Colon (tissue), 2 donors: ENCODE measurements at regions not wholly inside any gene's neighbourhood (a gene's known extent, or its start where the extent isn't known, plus 50 kb on each side); places are given as distances from the start of the nearest gene placed in this dataset.

ENCODE experiments used
- FAIRE-seq: peaks from 2 replicates; lab custom pipeline; 2012; peaks lifted over from hg19 to GRCh38; lab: Jason Lieb, UNC
- donor health status: control.
- donor health status: control.

DNA sequence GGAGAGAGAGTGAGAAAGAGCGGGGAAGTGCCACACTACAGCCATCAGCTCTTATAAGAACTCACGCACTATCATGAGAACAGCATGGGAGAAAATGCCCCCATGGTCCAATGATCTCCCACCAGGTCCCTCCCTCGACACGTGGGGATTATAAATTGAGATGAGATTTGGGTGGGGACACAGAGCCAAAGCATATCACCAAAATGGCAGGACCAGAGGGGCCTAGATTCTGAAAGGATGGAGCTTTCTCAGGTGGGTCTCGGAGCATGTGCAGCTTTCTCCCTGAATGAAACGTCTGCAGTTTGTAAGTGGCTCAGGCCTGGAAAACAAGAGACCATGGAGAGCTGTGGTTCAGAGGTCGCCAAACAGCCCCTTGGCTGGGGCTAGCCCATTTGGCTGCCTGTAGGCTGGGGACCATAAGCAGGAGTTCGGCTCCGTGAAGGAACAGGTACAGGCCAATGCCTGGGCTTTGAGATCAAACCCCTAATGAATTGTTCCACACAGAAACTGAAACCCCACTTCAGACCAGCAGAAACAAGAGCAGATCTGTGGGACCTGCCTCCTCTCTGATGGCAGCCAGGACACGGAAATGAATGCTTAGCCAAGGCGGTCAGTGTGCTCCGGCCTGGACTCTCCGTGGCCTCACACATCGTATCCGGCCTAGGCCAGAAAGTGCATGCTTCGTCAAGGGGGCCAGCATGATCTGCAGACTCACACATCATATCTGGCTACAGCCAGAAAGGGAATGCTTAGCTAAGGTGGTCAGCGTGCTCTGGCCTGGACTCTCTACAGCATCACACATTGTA, 111.2 kb upstream of the TMEM18 start:
- FAIRE-seq = no peak

DNA sequence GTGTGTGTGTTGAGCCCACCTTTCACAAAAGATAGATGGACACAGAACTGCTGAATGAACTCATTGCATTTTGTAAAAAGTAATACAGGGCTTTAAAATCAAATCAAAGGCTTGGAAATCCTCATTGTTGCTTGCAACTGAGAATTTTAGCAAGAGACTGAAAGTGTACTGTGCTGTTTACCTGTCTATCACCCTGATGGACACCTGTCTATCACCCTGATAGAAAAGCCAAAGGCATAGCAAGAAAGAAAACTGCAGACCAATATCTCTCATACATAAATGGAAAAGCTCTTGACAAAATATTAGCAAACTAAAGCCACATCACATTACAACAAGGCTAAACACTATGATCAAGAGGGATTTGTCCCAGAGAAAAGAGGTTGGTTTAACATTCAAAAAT, 107.5 kb upstream of the TMEM18 start:
- no peak for FAIRE-seq

DNA sequence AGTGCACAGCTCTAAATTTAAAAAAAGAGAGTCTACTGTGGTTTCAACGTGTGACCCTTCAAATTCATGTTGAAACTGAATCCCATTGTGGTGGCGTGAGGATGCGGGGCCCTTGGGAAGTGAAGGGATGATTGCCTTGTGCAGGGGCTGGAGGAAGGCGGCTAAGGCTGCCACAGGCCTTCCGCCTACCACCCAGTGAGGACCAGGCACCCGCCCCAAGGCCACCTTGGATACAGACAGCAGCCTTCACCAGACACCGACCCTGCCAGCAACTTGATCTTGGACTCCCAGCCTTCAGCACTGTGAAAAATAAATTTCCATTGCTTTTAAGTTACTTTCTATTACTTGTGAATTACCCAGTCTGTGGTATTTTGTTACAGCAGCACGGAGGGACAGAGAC, 103.4 kb upstream of the TMEM18 start:
- no peak for FAIRE-seq

DNA sequence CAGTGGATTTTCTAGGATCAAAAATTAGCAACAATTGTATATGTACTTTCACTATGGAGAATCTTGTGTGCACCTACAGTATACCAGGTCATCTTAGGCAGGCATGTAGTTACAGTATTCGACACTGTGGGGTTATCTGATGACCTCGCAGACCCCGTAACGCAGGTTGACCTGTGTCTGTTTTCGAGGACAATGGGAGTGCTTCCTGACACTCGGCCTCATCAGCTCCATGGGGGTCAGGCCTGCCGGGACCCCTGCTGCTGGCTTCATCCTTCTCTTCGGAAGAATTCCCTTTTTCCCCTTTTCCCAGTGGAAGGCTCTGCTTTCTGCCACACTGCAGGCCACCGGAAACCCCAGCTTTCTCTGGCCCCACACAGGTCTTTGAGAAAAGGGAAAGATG, 102.8 kb upstream of the TMEM18 start:
- no peak for FAIRE-seq

DNA sequence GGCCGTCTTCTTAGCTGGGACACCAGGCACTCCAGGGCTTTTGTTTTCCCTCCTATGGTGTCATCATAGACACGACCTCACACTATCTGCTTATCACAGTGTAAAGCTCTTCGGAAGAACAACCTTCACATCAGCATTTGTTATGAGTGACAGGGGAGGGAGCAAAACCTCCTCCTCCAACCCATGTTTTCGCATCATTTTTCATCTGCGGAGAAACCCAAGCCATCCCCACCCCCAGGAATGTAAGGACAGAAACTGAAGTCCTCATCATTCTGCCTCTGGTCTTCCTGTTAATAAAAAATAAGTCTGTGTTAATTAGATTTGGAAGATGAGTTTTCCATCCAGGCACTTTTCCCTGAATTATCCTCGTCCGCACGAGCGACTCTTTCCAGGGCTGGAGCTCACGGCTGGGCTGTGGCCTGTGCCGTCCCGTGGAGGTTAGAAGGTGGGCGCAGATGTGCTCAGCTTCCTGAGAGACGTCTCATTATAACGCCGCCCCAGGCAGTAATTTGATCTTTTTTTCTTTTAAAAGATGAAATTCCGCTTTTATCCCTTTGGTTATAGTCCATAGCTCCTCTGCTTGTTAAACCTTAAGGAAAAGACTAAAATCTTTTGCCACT, 101.6 kb upstream of the TMEM18 start:
- no peak for FAIRE-seq

DNA sequence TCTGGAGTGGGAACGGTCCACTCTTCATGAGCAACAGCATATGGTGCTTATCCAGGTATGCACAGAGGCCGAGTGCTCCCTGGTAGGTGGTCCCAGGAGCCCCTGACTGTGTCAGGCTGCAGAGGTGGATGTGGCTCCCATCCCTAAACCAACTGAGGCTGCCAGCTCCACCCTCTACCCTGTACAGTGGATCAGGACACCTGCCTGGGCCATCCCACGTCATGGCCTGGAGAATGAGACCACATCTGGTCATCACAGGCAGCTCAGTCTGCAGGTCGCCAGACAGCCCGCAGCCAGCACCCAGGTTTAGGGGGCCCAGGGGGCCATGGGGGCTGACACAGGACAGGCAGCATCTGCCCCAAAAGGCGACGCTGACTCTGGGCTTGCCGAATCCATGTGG, 100.3 kb upstream of the TMEM18 start:
- no peak for FAIRE-seq

DNA sequence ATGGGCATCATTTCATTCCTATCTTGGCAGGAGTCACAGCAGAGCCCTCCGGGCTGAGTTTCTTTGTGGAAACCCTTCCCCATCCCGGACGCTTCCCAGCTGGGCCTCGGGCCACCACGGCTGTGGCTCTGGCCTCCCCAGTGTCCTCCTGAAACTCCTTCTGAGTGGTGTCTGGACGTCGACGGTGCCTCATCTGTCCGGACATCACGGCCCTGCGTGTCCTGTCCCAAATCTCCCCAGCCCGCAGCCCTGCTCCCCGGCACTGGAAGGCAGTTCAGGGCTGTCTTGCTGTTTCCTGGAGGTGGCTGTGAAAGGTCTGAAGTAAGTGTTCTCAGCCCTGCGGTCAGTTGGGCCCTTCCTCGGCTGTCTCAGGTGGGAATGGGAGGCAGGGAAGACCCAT, 99.8 kb upstream of the TMEM18 start:
- no peak for FAIRE-seq

DNA sequence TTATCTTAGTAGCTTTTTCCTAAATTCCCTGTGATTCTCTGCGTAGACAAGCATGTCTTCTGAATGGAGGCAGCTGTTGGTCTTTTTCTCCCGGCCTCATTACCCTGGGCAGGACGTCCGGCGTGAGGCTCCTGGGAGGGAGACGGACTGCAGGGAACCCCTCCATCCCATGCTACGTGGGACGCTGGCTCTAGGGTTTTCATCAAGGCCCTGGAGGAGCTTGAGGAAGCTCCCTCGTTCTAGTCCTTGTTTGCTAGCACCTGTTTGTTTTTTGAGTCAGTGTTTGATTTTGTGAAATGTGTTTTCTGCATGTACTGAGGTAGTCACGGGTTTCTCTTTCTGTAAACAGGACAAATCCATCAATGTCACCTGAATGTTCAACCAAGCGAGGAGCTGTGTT, 99.3 kb upstream of the TMEM18 start:
- FAIRE-seq = no peak

DNA sequence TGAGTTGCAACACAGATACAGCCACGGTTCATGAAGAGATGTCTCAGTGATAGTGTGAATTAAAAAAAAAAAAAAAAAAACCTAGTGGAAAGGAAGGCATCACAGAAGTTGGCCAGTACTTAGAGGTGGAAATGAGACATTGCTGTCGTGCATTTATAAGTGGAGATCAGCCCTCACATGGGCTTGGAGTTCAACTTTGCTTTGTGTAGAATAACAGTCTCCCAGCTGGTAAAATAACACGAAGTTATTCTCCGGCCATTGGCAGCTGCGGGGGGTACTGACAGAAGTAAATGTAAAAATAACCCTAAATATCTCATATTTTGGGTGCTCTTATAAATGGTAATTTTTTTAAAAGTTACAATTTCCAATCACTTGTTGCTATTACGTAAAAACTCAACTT, 98.8 kb upstream of the TMEM18 start:
- no peak for FAIRE-seq

DNA sequence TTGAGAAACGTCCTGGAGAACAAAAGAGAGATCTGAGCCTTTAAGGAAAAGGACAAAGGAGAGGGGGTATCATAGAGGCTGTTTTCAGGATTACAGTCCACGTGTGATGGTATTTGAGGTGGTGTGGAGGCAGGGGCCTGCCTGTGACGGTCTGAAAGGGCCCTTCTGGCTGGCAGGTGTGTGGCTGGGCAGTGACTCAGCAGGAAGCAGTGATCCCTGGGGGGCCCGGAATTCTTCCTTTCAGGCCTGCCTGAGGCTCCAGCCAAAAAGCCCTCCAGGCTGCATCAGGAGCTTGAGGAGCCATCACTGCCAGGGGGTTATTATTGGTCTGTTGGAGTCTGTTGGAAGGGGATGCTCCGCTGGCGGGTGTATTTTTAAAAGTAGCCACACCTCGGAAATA, 97.2 kb upstream of the TMEM18 start:
- no peak for FAIRE-seq

DNA sequence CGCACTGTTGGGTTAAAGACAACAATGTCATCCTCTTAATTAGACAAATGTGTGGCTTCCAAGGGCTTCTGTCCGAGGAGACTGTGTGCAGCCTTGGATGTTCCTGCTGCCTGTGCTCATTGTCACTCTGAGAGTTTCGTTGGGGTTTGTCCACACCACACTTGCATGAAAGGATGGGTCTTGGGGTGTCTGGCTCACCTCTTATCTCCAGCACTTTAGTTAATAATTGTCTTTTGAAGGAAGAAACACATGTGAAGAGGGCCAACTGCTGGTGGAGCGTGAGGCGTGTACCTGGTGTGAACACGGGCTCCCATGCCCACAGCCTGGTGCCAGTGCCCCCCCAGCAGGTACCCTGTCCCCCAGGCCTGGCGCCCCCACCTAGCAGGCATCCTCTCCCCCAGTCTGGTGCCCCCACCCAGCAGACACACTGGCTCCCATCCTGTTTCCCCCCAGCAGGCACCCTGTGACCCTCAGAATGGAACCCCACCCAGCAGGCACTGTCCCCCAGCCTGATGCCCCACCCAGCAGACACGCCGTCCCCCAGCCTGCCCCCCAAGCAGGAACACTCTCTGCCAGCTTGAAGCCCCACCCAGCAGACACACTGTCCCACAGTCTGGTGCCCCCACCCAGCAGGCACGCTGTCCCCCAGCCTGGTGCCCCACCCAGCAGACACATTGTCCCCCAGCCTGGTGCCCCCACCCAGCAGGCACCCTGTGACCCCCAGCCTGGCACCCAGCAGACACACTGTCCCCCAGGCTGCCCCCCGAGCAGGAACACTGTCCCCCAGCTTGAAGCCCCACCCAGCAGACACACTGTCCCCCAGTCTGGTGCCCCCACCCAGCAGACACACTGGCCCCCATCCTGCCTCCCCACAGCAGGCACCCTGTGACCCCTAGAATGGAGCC, 96.3 kb upstream of the TMEM18 start:
- no peak for FAIRE-seq

DNA sequence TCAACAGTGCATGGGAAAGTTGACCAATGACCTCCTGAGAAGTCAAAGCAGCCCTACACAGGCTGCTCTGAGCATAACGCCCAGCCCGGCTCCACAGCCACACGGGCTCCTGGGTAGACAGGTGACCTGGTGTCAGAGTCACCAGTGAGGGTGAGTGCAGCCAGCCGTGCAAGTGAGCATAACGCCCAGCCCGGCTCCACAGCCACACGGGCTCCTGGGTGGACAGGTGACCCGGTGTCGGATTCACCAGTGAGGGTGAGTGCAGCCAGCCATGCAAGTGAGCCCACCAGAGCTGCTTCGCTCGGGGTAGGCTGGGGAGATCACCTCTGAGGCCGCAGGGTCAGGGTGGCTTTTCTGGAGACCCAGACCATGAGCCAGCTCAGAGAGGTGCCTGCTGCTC, 94.3 kb upstream of the TMEM18 start:
- no peak for FAIRE-seq

DNA sequence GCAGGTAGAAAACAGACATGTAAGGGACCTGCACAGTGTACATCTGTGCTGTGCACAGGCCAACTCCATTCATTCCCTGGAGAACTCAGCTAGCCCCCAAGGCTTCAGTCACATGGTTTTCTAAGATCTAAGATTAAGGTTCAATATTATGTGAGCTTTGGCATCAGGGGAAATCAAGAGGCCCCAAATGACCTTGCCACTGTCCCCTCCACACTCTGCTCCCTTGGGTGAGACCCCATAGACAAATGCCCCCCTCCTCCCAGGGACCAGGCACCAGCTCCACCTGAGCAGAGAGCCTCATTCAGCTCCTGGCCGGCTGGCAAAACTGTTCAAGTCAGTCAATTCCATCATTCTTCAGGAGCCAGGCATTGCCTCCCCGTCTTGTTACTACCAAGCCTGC, 93.6 kb upstream of the TMEM18 start:
- FAIRE-seq = no peak

DNA sequence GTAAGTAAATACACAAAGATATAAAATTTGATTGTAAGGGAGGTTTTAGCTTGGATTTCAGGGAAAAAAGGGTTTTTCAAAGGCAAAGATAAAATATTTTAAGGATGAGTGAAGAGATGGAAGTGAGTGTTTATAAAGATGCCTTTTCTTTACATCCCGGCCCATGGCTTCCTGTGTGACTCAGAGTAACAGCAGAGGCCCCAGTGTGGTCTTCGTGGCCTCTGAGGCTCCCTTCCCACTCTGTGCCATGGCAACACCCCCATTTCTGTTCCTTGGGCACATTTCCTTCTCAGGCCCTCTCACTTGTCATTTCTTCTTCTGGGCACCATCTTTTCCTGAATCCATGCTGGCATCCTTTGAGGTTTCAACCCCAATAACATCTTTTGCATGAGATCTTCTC, 92.6 kb upstream of the TMEM18 start:
- no peak for FAIRE-seq

DNA sequence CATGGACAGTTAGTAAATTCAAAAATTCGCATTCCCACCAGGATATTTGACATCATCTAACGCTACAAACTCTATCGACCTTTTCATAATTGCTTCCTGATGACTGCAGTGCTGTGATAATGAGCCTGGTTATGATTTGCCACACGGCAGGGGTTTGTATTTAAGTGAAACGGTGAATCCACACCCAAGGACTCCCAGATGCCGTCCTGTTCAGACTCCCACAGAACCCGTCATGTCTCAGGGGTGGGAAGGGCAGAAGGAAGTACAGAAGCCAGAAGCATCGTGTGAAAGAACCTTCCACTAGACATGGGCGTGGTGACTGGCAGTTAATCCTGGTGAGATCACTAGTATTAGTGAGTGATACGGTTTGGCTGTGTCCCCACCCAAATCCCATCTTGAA, 91.2 kb upstream of the TMEM18 start:
- FAIRE-seq = no peak

DNA sequence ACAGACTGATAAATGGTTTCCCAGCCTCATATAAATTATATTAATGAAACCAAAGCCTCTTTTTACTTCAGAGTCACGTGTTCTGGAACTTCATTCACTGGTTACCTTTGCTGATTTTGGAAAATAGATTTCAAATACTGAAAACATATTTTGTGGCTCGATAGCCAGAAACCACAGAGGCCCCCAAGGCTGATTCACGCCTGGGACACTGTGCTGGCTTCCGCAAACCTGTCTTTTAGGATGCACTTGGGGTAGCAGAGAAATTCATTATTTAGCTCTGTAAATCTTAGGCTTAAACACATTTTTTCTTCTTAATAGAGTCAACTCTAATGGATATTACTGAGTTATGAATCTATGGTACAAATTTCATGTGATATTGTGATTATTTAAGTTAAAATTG, 90.7 kb upstream of the TMEM18 start:
- no peak for FAIRE-seq

DNA sequence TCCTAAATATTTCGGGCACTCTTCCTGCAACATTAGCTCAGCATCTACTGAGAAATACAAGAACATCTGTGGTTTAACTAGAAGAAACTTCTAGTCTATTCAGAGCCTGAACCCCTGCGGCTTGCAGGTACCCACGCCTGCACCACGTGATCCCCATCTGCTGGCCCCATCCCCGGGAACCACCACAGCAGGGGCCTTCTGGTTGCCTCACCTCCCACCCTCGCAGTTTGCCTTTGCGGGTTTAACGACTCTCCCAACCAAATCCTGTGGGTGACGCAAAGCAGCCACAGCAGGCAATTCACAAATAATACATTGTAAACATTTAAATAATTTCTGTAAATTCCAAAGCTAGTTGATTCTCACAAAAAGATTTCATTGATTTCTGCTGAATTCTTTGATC, 90.2 kb upstream of the TMEM18 start:
- no peak for FAIRE-seq

DNA sequence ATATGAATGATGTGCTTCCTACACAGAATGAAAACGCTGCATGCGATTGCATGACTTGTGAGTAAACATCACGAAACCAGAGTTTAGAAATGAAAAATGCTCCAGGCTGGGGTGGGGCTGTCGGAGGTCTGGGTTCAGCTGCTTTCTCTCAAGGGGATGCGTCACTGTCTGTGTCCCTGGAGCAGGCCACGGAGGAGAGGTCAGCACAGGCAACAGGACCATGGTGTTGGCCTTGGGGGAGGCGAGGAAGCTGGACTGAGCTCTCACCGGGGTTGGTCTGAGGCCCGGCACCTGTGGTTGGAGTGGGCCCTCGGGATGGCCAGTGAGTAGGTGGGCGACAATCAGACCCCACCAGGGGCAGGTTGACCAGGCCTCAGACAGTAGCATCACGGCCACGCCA, 89.0 kb upstream of the TMEM18 start:
- no peak for FAIRE-seq

DNA sequence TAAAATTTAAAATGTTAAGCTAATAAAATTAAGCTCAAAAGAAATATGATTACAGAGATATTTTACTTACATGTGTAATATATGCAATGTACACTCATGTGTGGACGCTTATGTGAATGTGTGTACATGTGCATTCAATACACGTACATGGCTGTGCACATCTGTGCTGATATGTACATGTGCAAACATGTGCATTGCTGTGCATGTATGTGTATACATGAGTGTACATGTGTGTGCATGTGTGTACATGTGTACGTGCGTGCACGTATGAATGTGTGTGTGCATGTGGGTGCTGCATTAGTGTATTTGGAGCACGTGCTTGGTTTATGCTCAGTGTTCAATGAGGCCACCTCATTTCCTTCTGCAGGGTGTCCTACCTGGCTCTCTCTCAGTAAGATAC, 88.2 kb upstream of the TMEM18 start:
- FAIRE-seq = no peak

DNA sequence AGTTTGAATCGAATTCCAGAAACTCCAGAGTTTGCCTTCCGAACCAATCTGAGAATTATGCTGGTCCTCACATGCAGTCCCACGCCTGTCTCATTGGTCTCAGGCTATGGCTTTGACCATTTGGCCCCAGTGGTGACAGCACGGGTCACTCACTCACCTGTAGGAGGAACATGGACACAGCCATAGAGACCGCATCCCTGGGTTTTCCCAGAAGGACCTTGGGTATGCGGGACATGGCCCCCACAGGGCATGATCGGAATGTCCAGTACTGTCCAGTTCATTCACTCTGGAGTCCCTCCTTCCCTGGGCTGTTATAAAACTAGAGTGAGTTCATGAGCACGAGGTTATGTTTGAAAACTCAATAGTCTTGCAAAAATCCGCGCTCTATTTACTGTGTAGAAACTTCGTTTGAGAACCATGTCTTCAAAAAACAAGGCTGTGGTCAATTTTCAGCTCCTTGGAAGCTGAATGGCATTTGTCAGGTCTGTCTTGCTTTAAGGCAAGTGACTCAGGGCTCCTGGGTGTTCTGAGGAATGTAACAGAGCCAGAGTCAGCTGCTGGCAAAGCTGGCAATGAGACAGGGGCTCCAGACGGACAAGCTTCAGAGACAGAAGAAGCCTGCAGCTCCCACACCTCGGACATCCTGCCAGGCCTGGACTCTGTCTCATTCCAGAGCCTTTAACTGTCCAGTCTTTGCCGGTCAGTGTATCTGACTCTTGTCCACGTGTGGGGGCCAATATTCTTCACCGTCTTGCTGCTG, 86.7 kb upstream of the TMEM18 start:
- no peak for FAIRE-seq

DNA sequence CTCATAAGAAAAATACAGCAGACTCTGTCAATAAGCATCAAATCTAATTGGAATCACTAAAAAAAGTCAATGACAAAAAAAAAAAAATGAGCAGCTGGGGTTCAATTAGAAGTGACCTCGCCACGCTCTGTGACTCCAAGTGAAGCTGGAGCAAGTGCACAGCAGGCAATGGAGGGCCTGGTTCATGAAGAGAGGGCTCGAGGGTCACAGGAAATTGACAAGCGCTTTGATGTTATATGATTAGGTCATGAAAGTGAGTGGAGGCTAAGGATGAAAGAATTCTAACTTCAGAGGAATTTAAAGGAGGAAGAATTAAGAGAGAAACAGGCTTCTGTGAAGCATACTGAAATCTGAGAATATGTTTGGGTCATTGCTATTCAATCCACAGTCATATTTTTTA, 85.4 kb upstream of the TMEM18 start:
- no peak for FAIRE-seq

DNA sequence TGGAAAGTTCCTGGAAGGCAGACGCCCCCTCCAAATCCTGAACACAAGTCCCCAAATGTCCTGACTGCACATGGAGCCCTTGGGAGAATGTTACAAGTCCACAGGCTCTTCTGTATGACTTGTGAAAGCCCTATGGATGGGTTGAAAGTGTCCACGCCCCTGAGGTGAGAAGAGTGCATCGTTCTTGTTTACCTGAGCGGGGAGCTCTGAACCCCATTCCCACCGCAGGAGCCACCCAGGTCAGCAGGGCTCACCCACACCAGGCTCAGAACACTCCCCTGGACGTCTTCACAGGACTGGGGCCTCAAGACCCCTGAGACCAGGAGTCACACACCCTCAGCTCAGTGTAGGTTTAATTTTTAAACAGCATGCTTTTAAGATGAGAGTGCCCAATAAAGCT, 84.2 kb upstream of the TMEM18 start:
- no peak for FAIRE-seq
